Brain microvascular endothelial cell (primary cell): ENCODE measurements at regions not wholly inside any gene's neighbourhood (a gene's known extent, or its start where the extent isn't known, plus 50 kb on each side); places are given as distances from the start of the nearest gene placed in this dataset.

Experiments
- DNase-seq: peaks from one replicate; pipeline ENCODE4 v3.0.0-alpha.2; 2020
- H3K27ac ChIP-seq: fragments of 250-450 bp; sonication (Bioruptor Pico); 2 replicates; pipeline ENCODE4 v1.5.1; 2020; ENCODE audit warnings: mild to moderate bottlenecking, moderate library complexity
- H3K27me3 ChIP-seq: fragments of 250-450 bp; sonication (Bioruptor Pico); replicated peaks from 2 replicates; pipeline ENCODE4 v1.5.1; 2020; ENCODE audit warnings: mild to moderate bottlenecking
- H3K36me3 ChIP-seq: fragments of 250-450 bp; sonication (Bioruptor Pico); replicated peaks from 2 replicates; pipeline ENCODE4 v1.5.1; 2020; ENCODE audit warnings: mild to moderate bottlenecking
- H3K4me3 ChIP-seq: 2 replicates; pipeline ENCODE4 v1.5.1; 2011; ENCODE audit warnings: low read depth, mild to moderate bottlenecking, control low read depth, low read length, moderate library complexity
- in situ Hi-C: cut with HindIII; loops from 2 replicates; pipeline ENCODE4 v1.10.0; 2017; ENCODE audit warnings: low sequenced_read_pairs, low pct_ligation_motif_present
- TF ChIP-seq, protein P1 (sequence below): IDR thresholded peaks from 2 replicates; pipeline ENCODE4 v1.5.1; 2011; ENCODE audit warnings: low read depth, mild to moderate bottlenecking, moderate library complexity, low read length, control low read depth, inconsistent platforms; ENCODE audit errors: missing control alignments

DNA sequence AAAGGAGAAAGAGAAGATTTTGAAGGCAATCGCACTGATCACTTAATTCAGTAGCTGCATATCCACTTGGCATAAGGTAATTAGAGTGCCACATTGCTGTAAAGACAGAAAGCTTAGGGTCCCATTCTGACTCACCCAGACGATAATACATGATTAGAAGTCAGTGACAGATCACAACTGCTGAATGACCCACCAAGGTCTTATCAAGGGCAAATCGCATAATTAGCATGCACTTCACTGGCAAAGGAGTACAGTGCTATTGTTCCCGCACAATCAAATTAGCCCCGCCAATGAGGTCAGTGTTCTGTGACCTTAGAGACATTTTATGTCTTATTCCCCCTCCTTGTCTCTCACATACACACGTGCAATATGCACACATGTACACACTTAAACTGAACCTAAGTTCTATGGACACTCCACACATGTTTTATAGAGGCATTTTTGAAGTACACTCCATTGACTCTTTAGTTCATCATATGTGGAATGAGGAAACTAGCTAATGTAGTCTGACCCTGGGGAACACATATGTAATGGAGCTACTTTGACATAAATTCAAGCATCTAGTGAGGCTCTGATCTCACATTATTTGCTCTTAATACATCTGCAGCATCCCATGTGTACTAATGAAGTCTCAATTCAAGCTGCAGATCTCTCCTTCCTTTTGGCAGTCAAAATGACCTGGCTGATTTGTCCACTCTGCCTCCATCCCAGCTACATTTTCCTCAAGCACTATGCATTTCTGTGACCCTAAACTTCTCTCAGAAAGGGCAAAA lies 673.8 kb upstream of the FANCL start:
- Histone ChIP-seq H3K36me3 (no peaks in the 10 kb centered on the region), H3K27ac (no peak overlapping the region), H3K27me3 (no peaks in the 10 kb centered on the region), H3K4me3 (no peak overlapping the region)
- TF ChIP-seq, protein P1, sequence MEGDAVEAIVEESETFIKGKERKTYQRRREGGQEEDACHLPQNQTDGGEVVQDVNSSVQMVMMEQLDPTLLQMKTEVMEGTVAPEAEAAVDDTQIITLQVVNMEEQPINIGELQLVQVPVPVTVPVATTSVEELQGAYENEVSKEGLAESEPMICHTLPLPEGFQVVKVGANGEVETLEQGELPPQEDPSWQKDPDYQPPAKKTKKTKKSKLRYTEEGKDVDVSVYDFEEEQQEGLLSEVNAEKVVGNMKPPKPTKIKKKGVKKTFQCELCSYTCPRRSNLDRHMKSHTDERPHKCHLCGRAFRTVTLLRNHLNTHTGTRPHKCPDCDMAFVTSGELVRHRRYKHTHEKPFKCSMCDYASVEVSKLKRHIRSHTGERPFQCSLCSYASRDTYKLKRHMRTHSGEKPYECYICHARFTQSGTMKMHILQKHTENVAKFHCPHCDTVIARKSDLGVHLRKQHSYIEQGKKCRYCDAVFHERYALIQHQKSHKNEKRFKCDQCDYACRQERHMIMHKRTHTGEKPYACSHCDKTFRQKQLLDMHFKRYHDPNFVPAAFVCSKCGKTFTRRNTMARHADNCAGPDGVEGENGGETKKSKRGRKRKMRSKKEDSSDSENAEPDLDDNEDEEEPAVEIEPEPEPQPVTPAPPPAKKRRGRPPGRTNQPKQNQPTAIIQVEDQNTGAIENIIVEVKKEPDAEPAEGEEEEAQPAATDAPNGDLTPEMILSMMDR = no peak
- no peak for DNase-seq
- in situ Hi-C loops = no loop called here

DNA sequence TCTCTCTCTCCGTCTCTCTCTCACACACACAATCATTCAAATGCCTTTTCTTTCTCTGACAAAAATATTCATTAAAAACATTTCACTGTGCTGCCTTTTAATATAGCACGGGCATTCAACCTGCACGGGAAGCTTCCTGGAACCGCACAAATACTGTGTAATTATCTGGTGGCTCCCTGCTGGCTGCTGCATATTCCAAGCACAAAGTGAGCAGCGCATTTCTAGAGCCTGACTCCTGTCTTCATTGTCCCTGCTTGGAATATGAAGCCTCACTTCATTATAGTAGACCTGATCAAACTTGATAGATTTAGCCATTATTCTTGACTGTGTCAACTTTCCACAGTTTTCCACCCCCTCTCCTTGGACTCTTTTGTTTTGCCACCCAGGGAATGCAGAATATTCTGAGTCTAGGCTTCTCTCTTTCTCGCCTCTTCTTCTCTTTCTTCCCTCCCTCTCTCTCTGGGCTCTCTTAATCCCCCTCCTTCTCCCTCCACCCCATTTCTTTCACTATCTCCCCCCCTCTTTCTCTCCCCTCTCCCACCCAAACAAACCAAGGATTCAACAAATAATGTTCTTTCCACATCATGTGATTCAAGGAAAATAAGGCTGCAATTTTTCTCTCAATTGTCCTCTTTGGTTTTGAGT lies 672.1 kb upstream of the FANCL start:
- H3K27ac ChIP-seq = no peak overlapping the region
- TF ChIP-seq, protein P1 = no peak
- in situ Hi-C loops = no loop called here
- H3K4me3 ChIP-seq = no peak overlapping the region
- no peaks in the 10 kb centered on the region for H3K27me3 ChIP-seq
- H3K36me3 ChIP-seq = no peaks in the 10 kb centered on the region
- DNase-seq = no peak

DNA sequence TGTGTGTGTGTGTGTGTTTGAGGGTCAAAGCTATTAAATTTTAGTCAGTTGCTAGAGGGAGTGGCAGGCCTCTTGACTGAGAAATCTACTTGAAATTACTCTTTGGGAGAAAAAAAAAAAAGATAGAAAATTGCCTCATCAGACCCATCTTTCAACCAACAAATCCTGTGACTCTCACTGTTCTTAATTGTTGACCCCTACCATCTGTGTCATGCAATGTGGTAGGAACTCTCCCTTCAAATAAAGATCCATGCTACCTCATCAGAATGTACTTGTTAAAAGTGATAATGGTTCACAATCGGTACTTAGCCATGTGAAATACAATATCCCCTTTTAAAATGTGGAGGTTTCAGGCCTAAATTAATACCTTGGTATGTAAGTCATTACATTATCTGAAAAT lies 670.8 kb upstream of the FANCL start:
- H3K4me3 ChIP-seq = no peak overlapping the region
- TF ChIP-seq, protein P1 = no peak
- no peaks in the 10 kb centered on the region for H3K36me3 ChIP-seq
- in situ Hi-C loops = no loop called here
- no peaks in the 10 kb centered on the region for H3K27me3 ChIP-seq
- no peak for DNase-seq
- H3K27ac ChIP-seq = no peak overlapping the region

GRCh38 chr2:58908501-58909154 lies 667.5 kb upstream of the FANCL start:
- TF ChIP-seq, protein P1 = no peak
- no peak for DNase-seq
- H3K27ac ChIP-seq = no peak overlapping the region
- H3K36me3 ChIP-seq = no peaks in the 10 kb centered on the region
- no peaks in the 10 kb centered on the region for H3K27me3 ChIP-seq
- no peak overlapping the region for H3K4me3 ChIP-seq
- in situ Hi-C loops = no loop called here

- no peak for DNase-seq
- no peak overlapping the region for H3K27ac ChIP-seq
- in situ Hi-C loops = no loop called here
- H3K27me3 ChIP-seq = no peaks in the 10 kb centered on the region
- TF ChIP-seq, protein P1 = no peak
- no peak overlapping the region for H3K4me3 ChIP-seq
- H3K36me3 ChIP-seq = no peaks in the 10 kb centered on the region
Measured at GRCh38 chr2:58907644-58908043, 666.5 kb upstream of the FANCL start.
